Activated naive CD4-positive, alpha-beta T cell treated with Interleukin-2 at 50 U/mL for 16 hours (primary cell): ENCODE measurements at regions not wholly inside any gene's neighbourhood (a gene's known extent, or its start where the extent isn't known, plus 50 kb on each side); places are given as distances from the start of the nearest gene placed in this dataset.

Experiments used
- DNase-seq: peaks from one replicate; pipeline ENCODE4 v3.0.0-alpha.2; 2020

GRCh38 chr7:96481796-96482195 lies 159.9 kb upstream of the SLC25A13 start:
- DNase-seq: no peak

- DNase-seq: no peak
Observed at GRCh38 chr7:96479015-96479645, 157.2 kb upstream of the SLC25A13 start.

GRCh38 chr7:96471606-96472005 lies 149.7 kb upstream of the SLC25A13 start:
- no peak for DNase-seq

- DNase-seq: no peak
Observed at GRCh38 chr7:96452146-96452545, 130.2 kb upstream of the SLC25A13 start.

GRCh38 chr7:96449094-96449493 lies 127.2 kb upstream of the SLC25A13 start:
- DNase-seq: no peak

GRCh38 chr7:96447109-96447645 lies 125.3 kb upstream of the SLC25A13 start:
- no peak for DNase-seq

- DNase-seq: no peak
Observed at GRCh38 chr7:96441436-96442084, 119.7 kb upstream of the SLC25A13 start.

- no peak for DNase-seq
Observed at GRCh38 chr7:96440328-96440727, 118.4 kb upstream of the SLC25A13 start.

- no peak for DNase-seq
Observed at GRCh38 chr7:96436880-96437279, 115.0 kb upstream of the SLC25A13 start.

GRCh38 chr7:96430356-96430755 lies 108.5 kb upstream of the SLC25A13 start:
- DNase-seq: no peak

- DNase-seq: no peak
Observed at GRCh38 chr7:96427143-96427542, 105.2 kb upstream of the SLC25A13 start.

- no peak for DNase-seq
Observed at GRCh38 chr7:96426685-96427084, 104.8 kb upstream of the SLC25A13 start.

GRCh38 chr7:96426027-96426426 lies 104.1 kb upstream of the SLC25A13 start:
- no peak for DNase-seq

- DNase-seq: no peak
Observed at GRCh38 chr7:96424411-96424810, 102.5 kb upstream of the SLC25A13 start.

GRCh38 chr7:96422388-96422787 lies 100.5 kb upstream of the SLC25A13 start:
- no peak for DNase-seq

- no peak for DNase-seq
Observed at GRCh38 chr7:96418581-96418980, 96.7 kb upstream of the SLC25A13 start.

- no peak for DNase-seq
Observed at GRCh38 chr7:96417784-96418183, 95.9 kb upstream of the SLC25A13 start.

- DNase-seq: no peak
Observed at GRCh38 chr7:96416599-96416998, 94.7 kb upstream of the SLC25A13 start.

GRCh38 chr7:96416116-96416515 lies 94.2 kb upstream of the SLC25A13 start:
- DNase-seq: no peak

GRCh38 chr7:96415293-96415940 lies 93.5 kb upstream of the SLC25A13 start:
- DNase-seq: no peak

GRCh38 chr7:96414931-96415292 lies 93.0 kb upstream of the SLC25A13 start:
- DNase-seq: peak; percentile 30

GRCh38 chr7:96410126-96410839 lies 88.4 kb upstream of the SLC25A13 start:
- no peak for DNase-seq

- no peak for DNase-seq
Observed at GRCh38 chr7:96408881-96409280, 87.0 kb upstream of the SLC25A13 start.

GRCh38 chr7:96407427-96407826 lies 85.5 kb upstream of the SLC25A13 start:
- no peak for DNase-seq
